NCI-H2227 treated with DMSO at 0.1 percent for 48 hours (cell line): ENCODE measurements at regions not wholly inside any gene's neighbourhood (a gene's known extent, or its start where the extent isn't known, plus 50 kb on each side); places are given as distances from the start of the nearest gene placed in this dataset.
"Not testable (repeated sequence)": the region's sequence is repeated elsewhere in the genome, so short reads cannot be mapped to it uniquely, and the experiment has no call there.

ENCODE experiments used
- DNase-seq: peaks from one replicate; lab custom pipeline; 2025; lab: John Stamatoyannopoulos, UW

- DNase-seq: not testable (repeated sequence)
Observed at GRCh38 chr13:52324831-52325230, 81.1 kb downstream of the THSD1 start.

GRCh38 chr13:52319876-52320275 is 86.1 kb downstream of the THSD1 start:
- DNase-seq: no peak

GRCh38 chr13:52309833-52310232 is 96.1 kb downstream of the THSD1 start:
- not testable (repeated sequence) for DNase-seq

GRCh38 chr13:52306336-52306735 is 99.6 kb downstream of the THSD1 start:
- not testable (repeated sequence) for DNase-seq

GRCh38 chr13:52303098-52303497 is 102.9 kb downstream of the THSD1 start:
- DNase-seq: not testable (repeated sequence)

GRCh38 chr13:52302688-52303087 is 103.3 kb downstream of the THSD1 start:
- DNase-seq: not testable (repeated sequence)

GRCh38 chr13:52301810-52302400 is 104.1 kb downstream of the THSD1 start:
- DNase-seq: not testable (repeated sequence)

GRCh38 chr13:52298079-52298661 is 107.8 kb downstream of the THSD1 start:
- DNase-seq: not testable (repeated sequence)

GRCh38 chr13:52288891-52289290 is 117.1 kb downstream of the THSD1 start:
- DNase-seq: not testable (repeated sequence)

GRCh38 chr13:52281387-52281786 is 122.0 kb upstream of the NEK3 start:
- DNase-seq: not testable (repeated sequence)

GRCh38 chr13:52279408-52279807 is 120.0 kb upstream of the NEK3 start:
- DNase-seq: not testable (repeated sequence)

- DNase-seq: not testable (repeated sequence)
Observed at GRCh38 chr13:52254299-52254698, 94.9 kb upstream of the NEK3 start.

GRCh38 chr13:52240752-52241151 is 81.4 kb upstream of the NEK3 start:
- not testable (repeated sequence) for DNase-seq

- peak; percentile 30 for DNase-seq
Observed at GRCh38 chr13:52235900-52236595, 76.7 kb upstream of the NEK3 start.

- DNase-seq: not testable (repeated sequence)
Observed at GRCh38 chr13:52234928-52235327, 75.5 kb upstream of the NEK3 start.

- not testable (repeated sequence) for DNase-seq
Observed at GRCh38 chr13:52223063-52223462, 63.7 kb upstream of the NEK3 start.

- DNase-seq: not testable (repeated sequence)
Observed at GRCh38 chr13:52213920-52214319, 54.5 kb upstream of the NEK3 start.

GRCh38 chr13:52212886-52213285 is 53.5 kb upstream of the NEK3 start:
- DNase-seq: not testable (repeated sequence)

- not testable (repeated sequence) for DNase-seq
Observed at GRCh38 chr13:52211416-52211776, 52.0 kb upstream of the NEK3 start.

GRCh38 chr13:52210564-52211415 is 51.4 kb upstream of the NEK3 start:
- not testable (repeated sequence) for DNase-seq
